NCI-H2171 treated with DMSO at 0.1 percent for 48 hours (cell line): ENCODE measurements at regions not wholly inside any gene's neighbourhood (a gene's known extent, or its start where the extent isn't known, plus 50 kb on each side); places are given as distances from the start of the nearest gene placed in this dataset.
"Not testable (repeated sequence)": the region's sequence is repeated elsewhere in the genome, so short reads cannot be mapped to it uniquely, and the experiment has no call there.

Experiments
- DNase-seq: peaks from one replicate; lab custom pipeline; 2025; lab: John Stamatoyannopoulos, UW

DNA sequence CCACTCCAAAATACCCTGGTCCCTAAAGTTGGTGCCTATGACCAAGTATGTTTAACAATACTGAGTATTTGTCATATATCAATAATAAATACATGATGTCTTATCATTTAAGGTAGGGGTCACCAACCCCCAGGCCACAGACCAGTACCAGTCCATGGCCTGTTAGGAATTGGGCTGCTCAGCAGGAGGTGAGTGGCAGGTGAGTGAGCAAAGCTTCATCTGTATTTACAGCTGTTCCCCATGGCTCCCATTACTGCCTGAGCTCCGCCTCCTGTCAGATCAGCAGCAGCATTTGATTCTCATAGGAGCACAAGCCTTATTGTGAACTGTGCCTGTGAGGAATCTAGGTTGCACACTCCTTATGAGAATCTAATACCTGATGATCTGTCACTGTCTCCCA is 126.2 kb downstream of the HNRNPD start:
- peak; percentile 15 for DNase-seq

- DNase-seq: no peak
Observed at GRCh38 chr4:82247171-82247570, 126.6 kb downstream of the HNRNPD start.

DNA sequence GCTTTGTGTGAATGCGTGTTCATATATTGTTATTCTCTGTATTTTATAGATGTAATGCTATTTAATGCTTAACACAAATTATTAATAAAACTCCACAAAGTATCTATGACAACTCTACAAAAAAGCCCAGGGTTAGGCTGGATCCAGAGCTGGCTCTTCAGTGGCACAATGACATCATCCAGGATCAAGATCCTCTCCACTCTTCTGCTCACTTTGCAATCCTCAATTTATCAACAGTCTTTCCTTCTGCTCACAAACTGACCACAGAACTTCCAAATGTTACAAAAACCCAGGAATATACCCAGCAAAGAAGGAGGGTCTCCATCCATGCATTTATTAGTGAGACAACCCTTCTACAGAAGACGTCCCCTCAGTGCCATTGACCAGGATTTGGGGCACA is 132.3 kb downstream of the HNRNPD start:
- DNase-seq: no peak

DNA sequence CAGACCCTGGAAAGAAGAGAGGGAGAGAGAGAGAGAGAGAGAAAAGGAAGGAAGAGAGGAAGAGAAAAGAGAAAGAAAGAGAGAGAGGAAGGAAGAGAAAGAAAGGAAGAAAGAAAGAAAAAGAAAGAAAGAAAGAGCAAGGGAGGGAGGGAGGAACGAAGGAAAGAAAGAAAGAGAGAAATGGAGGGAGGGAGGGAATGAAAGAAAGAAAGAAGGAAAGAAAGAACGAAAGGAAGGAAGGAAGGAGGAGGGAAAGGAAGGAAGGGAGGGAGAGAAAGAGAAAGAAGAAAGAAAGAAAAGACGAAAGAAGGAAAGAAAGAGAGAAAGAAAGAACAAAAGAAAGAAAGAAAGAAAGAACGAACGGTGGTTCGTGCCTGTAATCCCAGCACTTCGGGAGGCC is 133.4 kb downstream of the HNRNPD start:
- DNase-seq: no peak

DNA sequence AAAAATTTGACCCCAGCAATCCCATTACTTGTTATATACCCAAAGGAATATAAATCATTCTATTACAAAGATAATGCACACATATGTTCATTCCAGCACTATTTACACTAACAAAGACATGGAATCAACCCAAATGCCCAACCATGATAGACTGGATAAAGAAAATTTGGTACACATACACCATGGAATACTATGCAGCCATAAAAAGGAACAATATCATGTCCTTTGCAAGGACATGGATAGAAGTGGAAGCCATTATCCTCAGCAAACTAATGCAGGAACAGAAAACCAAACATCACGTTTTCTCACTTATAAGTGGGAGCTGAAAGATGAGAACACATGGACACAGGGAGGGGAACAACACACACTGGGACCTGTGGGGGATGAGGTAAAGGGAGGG is 136.6 kb downstream of the HNRNPD start:
- DNase-seq: not testable (repeated sequence)

DNA sequence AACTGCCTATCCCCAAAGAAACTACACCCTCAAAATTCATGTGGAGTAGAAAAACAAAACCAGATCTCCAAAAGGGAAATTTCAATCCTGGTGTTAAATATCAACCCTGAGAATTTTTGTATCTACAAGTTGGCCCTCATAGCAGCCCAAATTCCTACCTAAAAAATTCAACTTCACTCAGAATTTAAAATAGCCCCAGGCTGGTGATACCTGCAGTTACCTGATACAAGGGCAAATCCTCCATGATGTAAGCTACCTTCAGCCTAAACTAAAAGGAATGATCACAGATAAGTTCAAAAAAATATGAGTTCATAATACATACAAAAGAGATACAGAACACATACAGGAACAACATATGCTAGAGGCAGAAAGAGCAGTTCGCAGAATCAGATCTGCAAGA is 138.4 kb downstream of the HNRNPD start:
- DNase-seq: no peak

DNA sequence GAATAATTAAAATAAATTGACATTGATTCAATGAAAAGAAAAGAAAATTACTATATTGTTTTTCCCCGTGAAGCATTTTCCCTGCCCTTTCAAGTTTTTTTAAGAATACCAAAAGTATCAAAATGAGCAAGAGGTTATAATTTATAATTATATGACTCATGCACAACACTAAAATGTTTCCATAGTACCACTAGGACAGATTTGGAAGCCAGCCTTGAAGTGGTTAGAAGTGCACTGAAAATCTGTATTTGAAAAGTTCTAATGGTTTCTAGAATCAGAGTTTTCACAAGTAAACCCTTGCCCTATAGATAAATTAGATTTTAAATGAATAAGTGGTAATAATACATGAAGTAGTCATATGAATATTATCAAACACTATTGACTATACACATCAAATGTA is 140.9 kb downstream of the HNRNPD start:
- DNase-seq: no peak

DNA sequence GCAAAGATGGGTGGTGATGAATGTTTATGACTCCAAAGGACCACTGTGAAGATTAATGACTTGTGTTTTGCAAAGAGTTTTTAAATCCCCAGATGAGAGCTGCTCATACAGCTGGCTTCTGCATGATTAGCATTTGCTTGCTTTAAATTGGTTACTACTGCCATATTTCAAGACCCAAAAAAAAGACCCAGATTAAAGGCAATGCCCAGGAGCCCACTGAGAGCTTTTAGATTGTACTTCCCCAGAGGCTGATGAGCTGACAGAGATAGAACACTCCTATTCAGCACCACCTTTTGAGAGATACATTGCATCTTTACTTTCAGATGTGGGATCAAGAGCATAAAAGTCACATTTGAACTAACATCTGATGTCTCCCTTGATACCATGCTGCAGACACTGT is 142.0 kb downstream of the HNRNPD start:
- no peak for DNase-seq

GRCh38 chr4:82230306-82230705 is 143.5 kb downstream of the HNRNPD start:
- DNase-seq: no peak

DNA sequence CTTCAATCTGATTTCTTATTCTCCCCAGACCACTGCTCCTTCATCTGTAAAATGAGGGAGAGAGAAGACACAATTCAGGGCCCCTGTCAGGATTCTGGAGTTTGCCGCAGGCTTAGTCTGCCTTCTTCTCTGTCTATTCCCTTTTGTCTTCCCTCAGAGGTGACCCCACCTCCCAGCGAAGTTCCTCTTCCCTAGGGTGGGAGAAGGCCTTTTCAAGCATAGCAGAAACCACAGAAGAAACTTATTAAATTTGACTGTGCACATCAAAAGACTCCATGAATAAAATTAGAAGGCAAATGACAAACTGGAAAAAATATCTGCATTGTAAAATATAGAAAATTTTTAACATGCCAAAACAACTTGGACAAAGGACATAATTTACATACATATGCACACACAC is 148.8 kb downstream of the HNRNPD start:
- no peak for DNase-seq

DNA sequence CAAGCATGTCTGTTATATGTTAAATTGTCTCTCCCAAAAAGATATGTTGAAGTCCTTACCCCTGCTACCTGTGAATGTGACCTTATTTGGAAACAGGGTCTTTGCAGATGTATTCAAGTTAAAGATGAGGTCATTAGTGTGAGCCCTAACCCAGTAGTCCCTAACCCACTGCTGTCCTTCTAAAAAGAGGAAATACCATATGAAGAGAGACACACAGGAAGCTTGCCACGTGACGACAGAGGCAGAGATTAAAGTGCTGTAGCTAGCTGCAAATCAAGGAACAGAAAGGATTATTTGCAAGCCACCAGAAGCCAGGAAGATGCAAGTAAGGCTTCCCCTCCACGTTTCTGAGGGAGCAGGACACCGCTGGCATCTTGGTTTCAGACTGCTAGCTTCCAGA is 150.1 kb downstream of the HNRNPD start:
- DNase-seq: no peak

DNA sequence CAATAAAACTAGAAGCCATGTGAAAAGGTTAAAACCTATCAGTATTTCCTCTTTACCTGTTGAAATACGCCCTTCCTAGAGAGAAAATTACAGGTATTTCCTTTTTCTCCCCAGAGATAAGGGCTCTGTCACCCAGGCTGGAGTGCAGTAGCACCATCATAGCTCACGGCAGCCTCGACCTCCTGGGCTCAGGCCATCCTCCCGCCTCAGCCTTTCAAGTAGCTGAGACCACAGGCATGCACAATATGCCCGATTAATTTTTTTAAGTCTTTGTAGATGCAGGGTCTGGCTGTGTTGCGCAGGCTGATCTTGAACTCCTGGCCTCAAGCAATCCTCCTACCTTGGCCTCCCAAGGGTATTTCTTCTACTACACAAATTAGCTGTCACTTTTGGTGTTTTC is 154.4 kb downstream of the HNRNPD start:
- no peak for DNase-seq

DNA sequence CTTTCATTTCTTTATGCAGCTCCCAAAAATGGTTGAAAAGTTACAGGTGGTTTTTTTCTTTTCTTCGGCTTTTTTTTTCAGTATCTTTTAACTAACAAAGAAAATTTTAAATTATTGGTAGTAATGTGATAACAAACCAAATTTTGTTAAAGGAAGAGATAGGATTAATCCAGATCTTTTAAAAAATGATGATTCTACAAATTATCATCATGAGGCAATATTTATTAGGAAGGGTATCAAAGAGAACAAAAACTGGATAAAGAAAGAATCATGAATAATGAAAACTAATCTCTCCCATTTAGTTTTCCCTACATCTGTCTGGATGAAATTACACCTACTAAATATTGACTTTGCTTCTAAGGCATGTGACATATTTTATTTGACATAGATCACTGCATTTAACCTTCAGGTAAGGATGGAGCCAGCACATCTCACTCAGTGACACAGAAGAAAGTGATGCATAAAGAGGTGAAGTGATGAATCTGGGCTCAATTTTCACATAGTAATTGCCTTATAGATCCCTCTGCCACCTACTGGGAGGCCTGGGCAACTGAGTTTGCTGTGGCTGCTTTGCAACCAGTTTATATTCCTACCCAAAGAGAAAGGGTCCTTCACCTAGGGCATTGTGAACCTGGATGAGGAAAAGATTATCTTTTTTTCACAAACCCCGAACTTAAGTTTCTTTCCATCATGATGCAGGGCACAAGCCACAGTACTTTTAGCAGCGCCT is 155.6 kb downstream of the HNRNPD start:
- DNase-seq: no peak

GRCh38 chr4:82216219-82216618 is 157.6 kb downstream of the HNRNPD start:
- DNase-seq: no peak

- no peak for DNase-seq
Observed at GRCh38 chr4:82215800-82216199, 158.0 kb downstream of the HNRNPD start.

GRCh38 chr4:82215039-82215438 is 158.8 kb downstream of the HNRNPD start:
- DNase-seq: no peak

DNA sequence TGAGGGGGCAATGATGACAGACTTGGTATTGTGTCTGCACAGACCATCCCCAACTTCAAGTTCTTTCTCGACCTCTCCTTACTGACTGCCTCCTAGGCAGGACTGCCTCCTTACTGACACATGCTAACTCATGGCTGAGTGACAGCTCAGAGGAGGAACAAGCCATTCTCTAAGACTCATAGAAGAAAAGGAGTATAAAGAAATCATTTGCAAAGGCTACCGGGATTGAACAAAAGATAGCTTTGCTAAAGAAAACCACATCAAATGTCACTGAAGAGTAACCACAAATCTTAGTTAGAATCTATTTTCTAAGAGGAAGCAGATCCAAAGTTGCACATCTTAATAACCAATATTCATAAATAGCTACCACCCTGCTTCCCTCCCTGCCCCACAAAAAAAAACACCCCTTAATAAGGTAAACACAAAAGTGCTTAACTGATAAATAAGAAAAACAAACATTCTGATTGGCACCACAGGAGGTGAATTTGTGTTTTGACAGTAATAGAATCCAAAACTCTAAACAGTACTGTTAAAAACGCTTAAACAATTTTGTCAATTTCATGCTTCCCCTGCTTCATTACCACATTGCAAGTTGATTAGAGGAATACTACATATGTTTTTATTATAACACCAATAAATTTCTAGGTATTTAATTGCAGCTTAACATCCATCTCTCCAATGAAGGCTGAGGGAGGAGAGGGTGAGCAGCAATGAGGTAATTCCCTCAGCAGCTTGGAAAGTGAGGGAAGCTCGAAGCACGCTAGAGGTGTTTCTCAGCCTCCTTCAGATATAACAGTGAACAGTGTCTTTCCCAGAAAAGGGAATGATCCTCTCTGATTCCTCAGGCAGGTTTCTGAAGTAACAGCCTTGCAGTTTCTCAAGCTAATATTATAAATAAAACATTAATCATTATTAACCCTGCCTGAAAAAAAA is 160.0 kb downstream of the HNRNPD start:
- DNase-seq: no peak

GRCh38 chr4:82201805-82202641 is 171.8 kb downstream of the HNRNPD start:
- peak; percentile 56 for DNase-seq

DNA sequence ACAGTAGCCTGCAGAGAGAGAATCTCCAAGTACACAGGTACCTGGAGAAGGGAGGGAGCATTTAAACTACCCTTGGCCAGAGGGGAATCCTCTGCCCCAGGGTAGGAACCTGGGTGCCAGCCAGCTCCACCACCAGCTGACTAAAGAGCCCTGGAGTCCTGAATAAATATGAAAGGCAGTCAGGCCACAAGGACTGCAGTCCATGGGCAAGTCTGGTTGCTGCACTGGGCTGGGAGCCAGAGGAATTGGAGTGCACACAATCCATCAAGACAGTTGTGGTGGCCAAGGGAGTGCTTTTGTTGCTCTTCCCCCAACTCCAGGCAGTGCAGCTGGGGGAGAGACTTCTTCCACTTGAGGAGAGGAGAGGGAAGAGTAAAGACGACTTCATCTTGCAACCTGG is 172.5 kb downstream of the HNRNPD start:
- no peak for DNase-seq

DNA sequence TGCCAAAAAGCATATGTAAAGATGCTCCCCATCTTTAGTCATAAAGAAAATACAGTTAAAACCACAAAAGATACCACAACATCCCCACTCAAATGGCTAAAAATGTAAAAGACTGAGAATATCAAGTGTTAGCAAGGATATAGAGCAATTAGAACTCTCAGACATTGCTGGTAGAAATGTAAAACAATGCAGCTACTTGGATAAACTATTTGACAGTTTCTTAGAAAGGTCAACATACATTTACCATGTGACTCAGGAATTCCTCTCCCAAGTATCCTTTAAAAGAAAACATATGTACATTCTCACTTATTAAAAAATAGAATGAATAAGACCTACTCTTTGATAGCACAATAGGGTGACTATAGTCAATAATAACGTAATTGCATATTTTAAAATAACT is 173.7 kb downstream of the HNRNPD start:
- DNase-seq: no peak

DNA sequence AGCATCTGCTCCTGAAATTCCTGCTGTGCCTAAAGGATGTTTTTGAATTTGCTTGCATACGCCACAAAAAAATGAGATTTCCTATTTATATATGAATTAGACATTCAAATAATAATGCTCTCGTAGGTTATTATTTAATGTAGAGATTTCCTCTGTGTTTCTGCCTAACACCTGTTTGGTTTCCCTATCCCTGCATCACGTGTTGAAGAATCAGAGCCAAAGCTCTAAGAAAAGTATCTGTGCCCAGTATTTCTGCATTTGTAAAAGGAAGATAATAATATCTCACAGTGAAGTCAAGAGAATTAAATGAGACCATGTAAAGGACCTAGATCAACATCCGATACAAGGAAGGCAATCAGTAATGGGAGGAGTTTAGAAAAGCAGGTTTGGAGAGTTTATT is 179.5 kb downstream of the HNRNPD start:
- no peak for DNase-seq

- no peak for DNase-seq
Observed at GRCh38 chr4:82192017-82192673, 181.6 kb downstream of the HNRNPD start.
